Renal cortex interstitium (tissue), 11 donors: ENCODE measurements at regions not wholly inside any gene's neighbourhood (a gene's known extent, or its start where the extent isn't known, plus 50 kb on each side); places are given as distances from the start of the nearest gene placed in this dataset.

Experiments used
- DNase-seq, 11 donors: peaks; one replicate each; pipeline ENCODE4 v3.0.0-alpha.2; 2013; ENCODE audit warnings: low read depth in 9 of 11, low spot score in 4 of 11; ENCODE audit errors: extremely low read depth in 1 of 11

DNA sequence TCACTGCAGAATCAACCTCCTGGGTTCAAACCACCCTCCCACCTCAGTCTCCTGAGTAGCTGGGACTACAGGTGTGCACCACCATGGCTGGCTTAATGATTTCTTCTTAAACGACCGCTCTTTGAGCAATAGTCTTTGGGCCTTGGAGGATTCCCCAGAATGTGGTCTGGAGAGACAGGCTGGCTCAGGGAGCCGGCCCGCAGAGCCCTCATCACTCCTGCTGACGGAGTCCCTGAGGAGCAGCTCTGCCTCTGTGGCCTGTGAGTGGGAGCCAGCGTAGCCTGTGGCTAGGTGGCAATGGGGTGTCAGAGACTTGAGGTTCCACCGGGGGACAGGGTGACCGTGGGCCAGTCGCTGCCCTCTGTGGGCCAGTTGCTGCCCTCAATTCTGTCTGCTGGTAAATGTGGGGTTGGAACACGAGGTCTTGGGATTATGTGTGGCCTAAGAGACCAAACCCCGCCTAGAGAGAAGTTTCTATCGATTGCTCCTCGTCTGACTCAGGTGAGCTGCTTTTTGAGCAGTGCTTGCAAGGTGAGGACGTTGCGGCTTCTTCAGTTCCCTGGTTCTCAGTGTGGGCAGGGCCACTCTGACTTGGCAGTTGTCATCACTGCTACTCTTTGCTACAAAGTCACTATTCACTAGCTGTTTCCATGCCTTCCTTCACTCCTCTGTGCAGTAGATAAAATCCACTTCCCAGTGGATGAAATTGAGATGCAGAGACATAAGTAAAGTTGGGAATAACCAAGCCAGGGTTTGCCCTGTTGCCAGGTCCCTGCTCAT is 124.8 kb upstream of the NECTIN1 start:
- no peak for DNase-seq

DNA sequence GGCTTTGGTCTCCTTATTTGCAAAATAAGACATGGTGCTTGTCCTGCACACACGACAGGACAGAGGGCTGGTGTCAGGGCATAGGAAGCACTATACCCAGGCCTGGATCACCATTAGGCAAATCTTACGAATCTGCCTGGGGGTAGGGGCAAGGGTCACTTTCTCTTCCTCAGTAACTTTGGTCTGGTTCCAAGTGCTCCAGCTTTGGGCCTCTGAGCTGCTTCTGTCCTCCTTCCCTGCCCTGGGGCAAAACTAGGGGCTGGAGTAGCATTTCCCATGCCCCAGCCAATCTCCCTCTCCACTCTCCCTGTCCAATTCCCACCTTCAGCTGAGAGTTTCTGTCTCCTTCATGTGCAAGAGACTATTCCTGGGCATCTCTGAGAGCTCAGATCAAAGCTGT is 123.7 kb upstream of the NECTIN1 start:
- no peak for DNase-seq

DNA sequence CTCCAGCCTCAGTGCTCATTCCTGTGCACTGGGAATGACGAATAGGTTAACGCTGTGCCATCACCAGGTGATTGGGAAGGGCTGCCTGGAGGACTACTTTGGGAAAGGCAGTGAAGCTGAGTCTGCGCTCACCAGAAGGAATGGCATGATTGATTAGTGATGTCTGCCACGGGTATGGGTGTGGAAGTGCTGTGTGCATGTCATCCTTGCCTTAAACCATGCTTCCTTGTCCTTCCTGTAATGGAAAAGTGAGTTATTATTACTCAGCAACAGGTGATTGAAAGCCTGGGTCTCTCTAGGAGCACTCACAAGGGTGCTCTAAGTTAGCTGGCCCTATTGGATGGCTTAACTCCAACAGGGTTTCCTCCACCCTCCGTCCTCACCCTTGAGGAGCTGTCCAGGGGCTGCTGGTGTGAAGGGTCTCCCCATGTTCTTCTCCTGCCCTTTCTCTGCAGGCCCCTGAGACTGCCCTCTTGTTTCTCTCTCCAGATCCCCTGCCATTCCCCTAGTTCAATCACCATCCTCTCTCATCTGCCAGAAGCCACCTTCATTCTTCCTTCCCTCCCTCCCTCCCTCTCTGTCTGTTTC is 121.9 kb upstream of the NECTIN1 start:
- no peak for DNase-seq

DNA sequence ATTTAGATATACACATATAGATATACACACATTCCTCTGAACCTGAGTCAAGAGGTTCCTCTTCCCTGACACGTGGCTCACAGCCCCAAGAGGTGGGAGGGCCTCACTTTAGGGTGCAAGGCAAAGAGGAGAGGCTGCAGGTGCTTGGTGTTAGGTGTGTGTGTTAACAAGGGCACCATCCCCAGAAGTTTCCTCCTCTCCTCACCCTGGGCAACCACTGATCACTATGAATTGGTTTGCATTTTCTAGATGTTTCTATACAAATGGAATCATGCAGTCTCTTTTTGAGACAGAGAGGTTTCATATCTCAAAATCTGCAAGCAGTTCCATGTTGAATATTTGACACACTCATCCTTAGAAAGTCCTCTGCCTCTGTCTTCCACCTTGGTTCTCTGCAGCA is 120.9 kb upstream of the NECTIN1 start:
- no peak for DNase-seq

DNA sequence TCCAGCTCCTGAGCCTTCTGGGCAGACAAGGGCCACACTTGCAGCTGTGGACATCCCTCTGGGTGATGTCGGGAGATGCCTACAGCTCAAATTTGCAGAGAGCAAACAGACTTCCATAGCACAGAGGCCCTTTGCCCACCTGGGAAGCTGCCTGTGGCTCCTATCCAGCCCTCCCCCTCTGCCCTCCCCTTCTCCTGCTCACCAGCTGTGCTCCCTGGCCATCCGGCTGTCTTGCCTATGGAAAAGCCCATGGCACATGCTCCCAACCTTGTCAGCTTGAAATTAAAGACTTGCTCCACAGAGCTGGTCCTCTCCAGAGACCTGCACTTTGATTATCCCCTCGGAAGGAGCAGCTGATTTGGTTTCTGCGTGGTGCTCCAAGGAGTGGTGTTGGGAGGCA is 118.9 kb upstream of the NECTIN1 start:
- no peak for DNase-seq

DNA sequence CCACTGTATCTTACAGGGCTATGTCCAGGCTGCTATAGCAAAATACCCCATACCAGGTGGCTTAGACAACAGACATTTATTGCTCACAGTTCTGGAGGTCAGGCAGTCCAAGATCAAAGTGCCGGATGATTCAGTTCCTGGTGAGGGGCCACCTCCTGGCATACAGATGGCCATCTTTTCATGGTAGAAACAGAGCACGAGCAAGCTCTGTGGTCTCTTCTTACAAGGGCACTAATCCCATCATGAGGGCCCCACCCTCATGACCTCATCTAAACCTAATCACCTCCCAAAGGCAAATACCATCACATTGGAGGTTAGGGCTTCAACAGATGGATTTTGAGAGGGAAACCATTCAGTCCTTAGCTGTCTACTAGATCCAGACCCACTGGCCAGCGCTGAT is 117.4 kb upstream of the NECTIN1 start:
- DNase-seq, result no peak

DNA sequence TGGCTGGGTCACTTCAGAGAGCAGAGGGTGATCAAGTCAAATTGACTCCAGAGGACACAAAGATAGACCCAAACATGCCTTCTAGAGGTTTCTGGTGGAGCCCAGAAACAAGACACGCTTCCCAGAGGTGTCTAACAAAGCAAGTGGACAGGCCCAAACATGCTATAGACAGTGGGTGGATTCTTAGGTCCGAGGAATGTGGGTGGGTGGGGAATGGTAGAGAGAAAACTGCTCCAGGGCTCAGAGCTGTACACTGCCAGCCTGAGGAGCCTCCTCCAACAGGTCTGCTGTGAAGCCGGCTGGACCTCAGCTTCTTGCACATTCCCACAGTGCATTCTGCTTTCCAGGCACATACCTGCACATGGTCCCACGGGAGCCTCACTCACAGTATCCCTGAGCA is 116.8 kb upstream of the NECTIN1 start:
- DNase-seq, result no peak

DNA sequence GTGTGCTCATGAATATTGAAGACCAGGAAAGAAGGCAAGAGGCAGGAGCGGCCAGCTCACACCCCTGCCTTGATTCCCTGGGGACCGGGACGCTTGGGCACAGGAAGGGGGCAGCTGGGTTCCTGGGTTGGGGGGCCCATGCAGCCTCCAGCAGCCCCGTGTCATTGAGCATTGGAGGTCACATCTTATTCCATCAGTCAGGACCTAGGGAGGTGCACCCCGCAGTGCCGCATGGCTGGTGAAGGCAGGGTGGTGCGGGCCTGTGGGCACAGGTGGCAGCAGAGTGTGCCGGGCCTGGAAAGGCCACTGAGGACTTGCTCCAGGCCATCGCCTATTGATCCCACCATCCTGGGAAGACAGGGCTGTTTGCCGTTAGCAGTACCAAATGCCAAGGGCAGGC is 116.3 kb upstream of the NECTIN1 start:
- no peak for DNase-seq

DNA sequence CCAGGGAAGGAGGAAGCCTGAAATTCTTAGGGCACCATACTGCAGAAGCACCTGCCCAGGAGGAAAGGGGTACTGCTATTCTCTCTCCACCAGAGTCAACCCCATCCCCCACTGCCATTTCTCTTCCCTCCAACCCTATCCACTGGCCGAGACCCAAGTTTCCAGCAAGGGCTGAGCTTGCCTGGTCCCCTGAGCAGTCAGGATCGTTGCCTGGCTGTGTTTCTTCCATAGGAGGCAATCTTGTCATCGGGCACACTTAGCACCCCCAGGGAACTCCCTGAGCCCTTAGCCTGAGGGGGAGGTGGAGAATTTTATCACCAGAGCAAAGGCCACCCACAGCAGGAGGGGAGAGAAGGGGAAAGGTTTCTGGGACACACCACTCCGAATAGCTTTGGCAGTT is 115.8 kb upstream of the NECTIN1 start:
- no peak for DNase-seq

DNA sequence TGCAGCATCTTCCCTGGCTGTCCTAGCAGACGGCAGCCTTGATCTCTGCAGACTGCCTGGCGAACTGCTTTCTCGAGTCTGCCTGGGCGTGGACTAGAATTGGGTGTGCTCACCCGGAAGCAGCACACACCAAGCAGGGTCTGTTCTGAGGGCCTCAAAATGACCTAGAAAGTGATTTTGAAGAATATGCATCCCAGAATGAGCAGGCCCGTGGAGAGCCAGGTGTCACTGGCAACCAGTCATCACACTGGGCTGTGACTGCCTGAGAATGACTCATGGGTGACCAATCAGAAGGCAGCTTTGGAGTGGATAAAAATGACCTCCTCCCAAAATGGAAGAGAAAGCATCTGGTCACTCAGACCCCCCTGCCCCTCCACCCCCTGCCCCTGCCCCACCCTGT is 114.9 kb upstream of the NECTIN1 start:
- DNase-seq, result no peak

DNA sequence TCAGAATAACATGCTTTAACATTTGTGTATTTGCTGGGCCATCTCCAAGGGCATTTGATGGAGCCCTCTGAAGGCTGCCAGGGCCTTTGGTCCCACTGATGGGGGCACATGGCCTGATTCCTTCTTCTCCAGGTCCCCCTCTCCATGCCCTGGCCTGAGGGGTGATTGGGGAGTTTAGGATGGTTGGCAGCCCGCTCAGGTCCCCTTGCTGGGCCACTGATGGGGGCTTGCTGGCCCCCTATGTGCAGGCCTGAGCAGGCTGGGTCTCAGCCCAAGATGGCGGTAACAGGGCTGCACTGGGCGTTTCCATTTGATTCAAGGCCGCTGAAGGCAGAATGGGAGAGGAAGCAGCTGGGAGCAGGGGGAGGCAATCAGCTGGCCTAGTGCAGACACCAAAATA is 113.7 kb upstream of the NECTIN1 start:
- no peak for DNase-seq

DNA sequence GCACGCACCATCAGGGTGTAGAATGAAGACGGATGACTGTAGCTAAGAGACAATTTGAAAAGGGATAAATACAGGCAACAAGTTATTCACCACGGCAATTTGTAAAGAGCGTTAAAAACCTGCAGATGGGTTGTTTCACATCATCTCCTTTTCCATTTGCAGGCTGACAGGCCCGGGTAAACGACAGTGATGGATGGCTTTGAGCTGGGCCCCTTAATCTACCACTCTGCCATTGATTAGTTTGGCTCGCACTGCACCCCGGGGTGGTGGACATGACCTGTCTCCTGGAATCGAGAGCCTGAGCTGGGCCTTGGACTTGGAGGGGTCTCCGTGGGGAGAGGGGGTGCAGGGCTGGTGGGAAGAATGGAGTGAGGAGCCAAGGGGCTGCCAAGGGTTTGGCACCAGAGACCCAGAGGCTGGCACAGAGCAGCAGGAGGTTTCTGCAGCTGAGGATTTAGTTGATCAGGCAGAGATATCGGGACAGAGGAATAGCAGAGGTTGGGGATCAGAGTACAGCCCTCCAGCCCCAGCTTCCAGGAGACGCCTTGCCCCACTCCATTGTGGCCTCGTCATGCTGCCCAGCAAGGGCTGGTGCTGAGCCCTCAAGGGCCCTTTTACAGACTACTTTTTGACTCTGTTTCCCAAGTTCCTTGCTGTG is 110.6 kb upstream of the NECTIN1 start:
- no peak for DNase-seq

DNA sequence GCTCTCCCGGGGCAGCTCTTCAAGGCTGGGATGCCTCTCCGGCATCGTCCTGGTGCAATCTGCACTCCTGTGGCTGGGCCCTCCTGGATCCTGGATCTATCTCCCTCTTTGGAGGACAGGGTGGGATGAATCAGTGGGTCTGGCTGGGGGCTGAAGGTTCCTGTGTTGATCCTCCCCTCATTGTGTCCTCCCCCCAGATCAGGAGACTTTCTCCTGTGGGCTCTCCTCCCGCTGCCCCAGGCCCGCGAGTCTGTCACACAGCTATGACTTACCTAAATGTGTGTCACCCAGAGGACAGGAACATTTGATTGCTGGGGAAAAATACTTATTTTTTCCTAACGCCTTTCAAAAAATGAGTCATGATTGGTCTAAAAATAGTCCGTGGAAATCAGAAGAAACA is 106.8 kb upstream of the NECTIN1 start:
- DNase-seq, result no peak

DNA sequence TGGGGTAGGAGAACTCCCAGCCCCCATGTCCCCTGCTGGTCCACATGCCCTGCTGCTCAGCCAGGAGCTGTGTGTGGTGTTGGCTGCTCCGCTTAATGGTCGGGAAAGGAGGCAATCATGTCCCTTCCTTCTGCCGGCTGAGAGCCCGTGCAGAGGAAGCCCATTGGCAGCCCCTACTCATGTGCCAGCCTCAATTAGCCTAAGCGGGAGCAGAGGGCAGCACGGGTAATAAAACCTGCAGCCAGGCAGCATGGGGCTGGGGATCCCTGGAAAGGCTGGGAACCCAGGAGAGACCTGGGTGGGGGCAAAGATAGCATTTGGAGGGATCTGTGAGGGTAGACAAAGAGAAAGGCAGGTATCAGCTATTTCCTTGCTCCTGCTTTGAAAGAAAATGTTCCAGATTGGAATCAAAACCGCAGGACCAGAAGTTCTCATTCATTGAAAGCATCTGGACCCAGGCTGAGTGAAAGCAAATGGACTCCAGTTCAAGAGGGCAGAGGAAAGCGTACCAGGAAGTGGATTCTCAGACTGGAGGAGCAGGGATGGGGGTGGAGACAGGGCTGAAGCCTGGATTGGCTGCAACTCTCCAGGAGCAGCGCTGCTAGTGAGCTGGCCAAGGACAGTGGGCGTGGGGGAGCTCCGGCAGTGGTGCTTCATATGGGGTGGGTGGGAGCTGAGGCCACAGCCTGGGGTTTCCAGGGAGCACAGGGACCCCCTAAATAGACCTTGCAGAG is 103.4 kb upstream of the NECTIN1 start:
- peak; percentile 31 to 81 (median 62) for DNase-seq

DNA sequence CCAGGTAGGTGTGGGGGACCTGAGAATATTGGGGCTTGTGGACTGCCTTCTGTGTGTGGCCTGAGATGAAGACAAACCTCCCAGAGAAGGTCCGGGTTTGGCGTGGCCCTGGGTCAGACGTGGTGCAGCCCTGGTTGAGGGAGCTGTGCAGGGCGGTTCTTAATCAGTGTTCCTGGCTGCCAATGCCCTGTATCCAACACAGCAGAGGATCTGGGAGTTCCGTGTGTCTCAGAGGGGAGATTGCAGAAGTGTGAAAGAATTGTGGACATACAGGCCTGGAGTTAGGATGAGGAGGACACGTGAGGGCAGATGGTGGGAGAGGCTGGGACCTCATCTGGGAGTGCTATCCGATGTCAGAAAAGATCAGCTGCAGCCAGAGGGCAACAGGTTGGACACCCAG is 102.0 kb upstream of the NECTIN1 start:
- DNase-seq, result no peak

DNA sequence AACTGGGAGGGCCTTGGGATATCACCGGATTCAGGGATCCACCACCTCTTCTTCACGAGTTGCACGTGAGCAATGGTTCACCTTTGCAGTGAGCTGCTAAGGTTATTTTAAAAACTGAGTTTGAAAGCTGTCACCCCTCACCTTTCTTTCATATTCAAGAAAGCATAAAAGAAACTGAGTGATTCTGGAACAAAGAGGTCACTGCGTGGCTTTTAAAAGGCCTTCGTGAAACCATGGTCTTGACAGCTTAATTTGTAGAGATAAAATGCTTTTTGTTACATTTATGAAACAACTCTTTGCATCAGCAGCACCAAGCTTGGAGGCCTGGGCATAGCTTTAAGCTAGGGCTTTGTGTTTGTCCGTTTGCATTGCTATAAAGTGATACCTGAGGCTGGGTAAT is 101.4 kb upstream of the NECTIN1 start:
- DNase-seq, result no peak

DNA sequence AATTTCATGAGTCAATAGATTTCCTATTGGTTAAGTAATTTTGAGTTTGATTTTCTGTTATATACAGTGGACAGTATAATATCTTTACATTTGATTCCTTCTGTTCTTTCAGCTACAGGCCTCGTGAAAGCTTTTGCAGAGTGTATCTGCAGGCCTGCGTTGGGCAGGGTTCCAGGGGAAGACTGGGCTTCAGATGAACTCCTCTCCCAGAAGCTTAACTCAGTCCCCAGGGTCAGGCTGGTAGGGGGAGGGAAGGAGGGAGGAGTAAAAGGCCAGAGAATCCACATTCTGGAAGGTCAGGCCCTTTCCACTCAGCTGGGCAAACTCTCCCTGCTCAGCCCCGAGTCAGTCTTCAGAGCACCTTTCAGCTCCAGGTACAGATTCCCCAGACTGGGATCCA is 100.4 kb upstream of the NECTIN1 start:
- no peak for DNase-seq

DNA sequence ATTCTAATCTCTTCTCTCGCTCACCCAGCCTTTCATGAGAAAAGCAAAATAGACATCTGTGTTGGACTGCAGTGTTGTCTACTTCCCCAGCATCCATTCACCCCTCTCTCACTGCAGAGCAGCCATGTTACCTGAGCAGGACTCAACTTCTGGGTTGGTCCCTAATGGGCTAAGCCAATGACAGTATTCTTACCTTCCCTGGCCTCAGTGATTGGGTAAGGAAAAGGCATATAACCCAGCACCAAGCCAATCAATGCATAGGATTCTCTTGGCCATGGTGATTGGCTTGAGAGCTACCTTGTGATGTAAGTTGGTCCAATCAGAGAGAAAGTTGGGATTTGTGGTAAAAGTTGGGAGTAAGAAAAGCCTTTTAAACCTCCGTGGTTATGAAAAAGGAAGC is 99.8 kb upstream of the NECTIN1 start:
- DNase-seq, result no peak

DNA sequence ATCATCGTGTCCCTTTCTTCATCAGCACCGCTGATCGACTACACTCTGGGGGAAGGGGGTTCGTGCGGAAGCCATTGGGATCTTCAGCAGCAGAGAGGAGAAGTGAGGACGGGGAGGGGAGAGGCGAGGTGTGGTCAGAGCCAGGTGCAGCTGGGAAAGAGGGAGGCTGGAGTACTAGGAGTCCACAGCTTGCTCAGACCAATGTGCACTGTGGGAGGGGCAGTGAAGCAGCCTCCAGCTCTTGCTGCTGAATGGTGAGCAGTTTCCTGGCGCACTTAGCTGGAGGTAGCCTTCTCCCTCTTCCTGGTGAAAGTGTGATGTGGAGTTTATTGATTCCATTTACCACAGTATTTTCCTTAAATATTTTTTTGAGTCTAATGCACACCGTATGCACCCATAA is 99.0 kb upstream of the NECTIN1 start:
- no peak for DNase-seq

DNA sequence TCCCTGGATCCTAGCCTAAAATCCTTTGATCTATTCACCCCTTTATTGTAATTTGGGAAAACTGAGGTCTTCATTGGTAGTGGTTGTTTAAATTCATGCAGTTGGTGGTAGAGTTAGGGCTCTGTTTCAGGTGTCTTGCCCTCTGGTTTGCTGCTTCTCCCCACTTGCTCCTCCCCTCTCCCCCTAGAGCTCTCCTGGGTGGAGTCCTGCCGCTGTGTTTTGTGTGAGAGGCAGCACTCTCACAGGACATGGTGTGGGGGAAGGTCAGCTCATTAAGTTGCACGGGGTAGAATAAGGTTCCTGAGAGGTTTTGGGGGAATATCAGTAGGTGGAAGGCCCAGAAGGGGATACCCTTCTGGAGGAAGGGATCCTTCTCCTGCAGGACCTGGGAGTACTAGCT is 98.1 kb upstream of the NECTIN1 start:
- DNase-seq, result no peak
